ENCODE measurements at regions not wholly inside any gene's neighbourhood (a gene's known extent, or its start where the extent isn't known, plus 50 kb on each side); places are given as distances from the start of the nearest gene placed in this dataset.

- TF ChIP-seq POLR2A (IDR thresholded peaks at IDR 0.05; ENCODE audit: low read depth): no peak
- TF ChIP-seq, protein P1, sequence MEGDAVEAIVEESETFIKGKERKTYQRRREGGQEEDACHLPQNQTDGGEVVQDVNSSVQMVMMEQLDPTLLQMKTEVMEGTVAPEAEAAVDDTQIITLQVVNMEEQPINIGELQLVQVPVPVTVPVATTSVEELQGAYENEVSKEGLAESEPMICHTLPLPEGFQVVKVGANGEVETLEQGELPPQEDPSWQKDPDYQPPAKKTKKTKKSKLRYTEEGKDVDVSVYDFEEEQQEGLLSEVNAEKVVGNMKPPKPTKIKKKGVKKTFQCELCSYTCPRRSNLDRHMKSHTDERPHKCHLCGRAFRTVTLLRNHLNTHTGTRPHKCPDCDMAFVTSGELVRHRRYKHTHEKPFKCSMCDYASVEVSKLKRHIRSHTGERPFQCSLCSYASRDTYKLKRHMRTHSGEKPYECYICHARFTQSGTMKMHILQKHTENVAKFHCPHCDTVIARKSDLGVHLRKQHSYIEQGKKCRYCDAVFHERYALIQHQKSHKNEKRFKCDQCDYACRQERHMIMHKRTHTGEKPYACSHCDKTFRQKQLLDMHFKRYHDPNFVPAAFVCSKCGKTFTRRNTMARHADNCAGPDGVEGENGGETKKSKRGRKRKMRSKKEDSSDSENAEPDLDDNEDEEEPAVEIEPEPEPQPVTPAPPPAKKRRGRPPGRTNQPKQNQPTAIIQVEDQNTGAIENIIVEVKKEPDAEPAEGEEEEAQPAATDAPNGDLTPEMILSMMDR (IDR thresholded peaks at IDR 0.05): no peak
- no peak for TF ChIP-seq POLR2AphosphoS5 (IDR thresholded peaks at IDR 0.05)
Observed at GRCh38 chr9:84554069-84554664, 115.4 kb upstream of the NTRK2 start.

Measured in esophagus muscularis mucosa (tissue), 3 donors.